Vagina (tissue), 2 donors: ENCODE measurements at regions not wholly inside any gene's neighbourhood (a gene's known extent, or its start where the extent isn't known, plus 50 kb on each side); places are given as distances from the start of the nearest gene placed in this dataset.

Experiments
- CTCF ChIP-seq, 3 experiments: fragments of 450-650 bp in 2 of 3; fragments of 200-600 bp in 1 of 3; sonication (generic) in 1 of 3; IDR thresholded peaks; one replicate each; pipeline ENCODE4 v1.5.1; 2017 to 2019; ENCODE audit warnings: antibody characterized with exemption in 3 of 3, mild to moderate bottlenecking in 2 of 3, moderate library complexity in 2 of 3
- POLR2A ChIP-seq, 2 donors: fragments of 450-650 bp; IDR thresholded peaks; one replicate each; pipeline ENCODE4 v1.6.1; 2017; ENCODE audit warnings: antibody characterized with exemption in 2 of 2, mild to moderate bottlenecking in 2 of 2, moderate library complexity in 2 of 2

- no peak for TF ChIP-seq POLR2A (IDR thresholded peaks at IDR 0.05)
- no peak for TF ChIP-seq CTCF (IDR thresholded peaks at IDR 0.05)
Observed at GRCh38 chr2:175312137-175312536, 130.6 kb upstream of the ATP5MC3 start.
